Stimulated activated CD4-positive, alpha-beta T cell treated with anti-CD3 and anti-CD28 coated beads, Interleukin-2, amount 100 ng/mL, for 48 hours (primary cell): ENCODE measurements at regions not wholly inside any gene's neighbourhood (a gene's known extent, or its start where the extent isn't known, plus 50 kb on each side); places are given as distances from the start of the nearest gene placed in this dataset.
"Not testable (repeated sequence)": the region's sequence is repeated elsewhere in the genome, so short reads cannot be mapped to it uniquely, and the experiment has no call there.

Source experiments
- DNase-seq, 2 donors: peaks; one replicate each; pipeline ENCODE4 v3.0.0-alpha.2; 2020

GRCh38 chr5:63894690-63895089, 67.6 kb downstream of the HTR1A start:
- DNase-seq: no peak

DNA sequence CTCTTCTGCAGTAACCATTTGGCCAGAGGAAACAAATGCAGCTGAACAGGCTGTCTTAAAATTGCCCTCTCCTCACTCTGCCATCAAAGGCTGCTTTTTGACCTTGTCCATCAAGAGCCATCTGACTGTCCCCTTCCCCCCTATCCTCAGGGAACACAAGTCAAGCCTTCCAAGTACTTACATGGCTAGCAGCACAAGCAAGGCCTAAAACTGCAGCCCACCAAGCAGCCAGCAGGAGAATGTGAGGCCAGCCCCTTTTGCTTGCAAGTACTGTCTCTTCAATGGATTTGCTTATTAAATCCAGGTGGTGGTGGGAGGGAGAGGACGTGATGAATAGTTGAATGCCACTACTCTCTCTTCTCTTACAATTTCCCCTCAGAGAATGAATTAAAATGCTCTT, 83.5 kb downstream of the HTR1A start:
- DNase-seq: no peak

GRCh38 chr5:63877961-63878360, 84.3 kb downstream of the HTR1A start:
- no peak for DNase-seq

GRCh38 chr5:63860379-63860778, 101.9 kb downstream of the HTR1A start:
- no peak for DNase-seq

DNA sequence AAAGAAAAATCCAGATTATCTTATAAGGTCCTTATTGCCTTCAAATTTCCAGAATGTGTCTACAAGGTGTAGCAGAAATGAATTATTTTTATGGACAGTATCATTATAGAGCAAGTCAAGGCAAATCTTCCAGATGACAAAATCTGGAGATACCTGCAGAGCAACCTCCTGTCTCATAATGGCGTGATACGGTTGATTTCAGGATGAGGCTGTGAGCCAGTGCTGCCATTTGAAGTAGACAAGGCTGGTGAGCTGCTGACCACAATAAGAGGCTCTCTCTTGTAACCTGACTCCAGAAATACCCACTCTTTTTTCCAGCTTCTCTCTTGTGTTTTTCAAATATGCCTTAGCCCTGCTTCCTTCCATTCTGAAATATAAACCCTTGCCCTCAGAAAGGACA, 108.2 kb downstream of the HTR1A start:
- no peak for DNase-seq

- DNase-seq: no peak
Observed at GRCh38 chr5:63843190-63843589, 119.1 kb downstream of the HTR1A start.

- no peak for DNase-seq
Observed at GRCh38 chr5:63837437-63837836, 124.8 kb downstream of the HTR1A start.

DNA sequence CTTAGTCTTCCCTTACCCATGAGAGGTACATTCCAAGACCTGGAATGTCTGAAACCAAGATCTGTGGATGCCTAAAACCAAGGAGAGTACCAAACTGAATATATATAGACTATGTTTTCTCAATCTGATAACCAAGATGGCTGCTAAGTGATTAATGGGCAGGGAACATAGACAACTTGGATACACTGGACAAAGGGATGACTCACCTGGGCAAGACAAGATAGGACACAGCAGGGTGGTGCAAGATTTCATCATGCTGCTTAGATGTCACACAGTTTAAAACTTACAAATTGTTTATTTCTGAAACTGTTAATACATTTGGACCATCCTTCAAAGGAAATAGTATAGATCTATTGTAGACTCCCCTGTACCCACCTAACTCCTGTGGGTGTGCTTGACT, 130.9 kb downstream of the HTR1A start:
- no peak for DNase-seq

DNA sequence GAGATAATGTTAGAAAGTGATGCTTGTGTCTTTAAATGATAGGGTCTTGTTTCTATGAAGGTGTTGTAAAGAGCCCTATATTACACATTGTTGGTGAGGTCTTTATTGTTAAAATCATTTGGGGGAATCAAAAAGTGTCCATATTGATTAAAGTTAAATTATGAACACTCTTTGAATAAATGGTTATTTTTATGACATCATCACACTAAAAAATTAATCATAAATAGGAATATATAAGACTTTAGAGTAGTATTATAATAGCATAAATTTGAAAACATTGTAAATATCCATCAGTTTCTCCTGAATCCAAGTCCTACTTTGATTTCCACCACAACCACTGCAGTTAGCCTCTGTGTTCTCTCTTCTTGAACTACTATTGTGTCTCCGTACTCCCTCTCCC, 136.3 kb downstream of the HTR1A start:
- no peak for DNase-seq

- no peak for DNase-seq
Observed at GRCh38 chr5:63823583-63823982, 138.7 kb downstream of the HTR1A start.

- DNase-seq: no peak
Observed at GRCh38 chr5:63822614-63823013, 139.6 kb downstream of the HTR1A start.

DNA sequence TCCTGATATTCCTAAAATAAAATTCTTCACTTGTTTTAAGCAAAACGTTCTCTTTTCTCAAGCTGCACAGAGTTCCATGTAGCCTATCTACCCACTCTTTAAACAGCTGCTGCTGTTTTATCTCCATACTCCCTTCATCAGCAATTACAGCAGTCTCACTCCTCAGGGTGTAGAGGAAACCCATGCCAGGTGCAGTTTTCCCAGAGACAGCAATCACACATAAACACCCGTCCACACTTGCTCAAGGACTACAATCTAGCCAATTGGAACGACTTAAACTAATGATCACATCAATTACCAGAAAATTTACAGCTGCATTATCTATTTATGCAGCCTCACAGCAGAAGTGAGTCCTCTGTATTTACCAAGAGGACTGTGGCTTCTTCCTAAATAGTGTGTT, 141.7 kb downstream of the HTR1A start:
- DNase-seq: no peak

GRCh38 chr5:63812693-63813092, 149.6 kb downstream of the HTR1A start:
- no peak for DNase-seq

DNA sequence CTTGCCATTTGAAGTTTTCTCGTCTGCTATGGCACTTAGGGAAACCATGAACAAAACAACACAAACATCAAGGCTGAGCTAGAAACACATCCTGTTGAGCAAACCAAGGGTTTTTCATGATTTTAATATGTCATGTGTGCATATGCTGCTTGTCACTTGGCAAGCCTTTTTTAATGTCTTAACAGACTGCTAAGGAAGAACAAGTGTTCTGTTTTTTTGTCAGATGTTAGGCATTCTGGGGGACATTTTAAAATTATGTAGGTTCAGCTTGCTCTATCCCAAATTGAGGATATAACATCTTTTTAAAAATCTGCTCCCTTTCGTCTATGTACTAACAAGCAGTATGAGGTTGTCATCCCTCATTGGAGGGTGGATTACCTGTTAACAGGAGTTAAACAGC, 150.3 kb downstream of the HTR1A start:
- DNase-seq: no peak

- no peak for DNase-seq
Observed at GRCh38 chr5:63811286-63811685, 151.0 kb downstream of the HTR1A start.

- no peak for DNase-seq
Observed at GRCh38 chr5:63805151-63805550, 157.1 kb downstream of the HTR1A start.

- DNase-seq: no peak
Observed at GRCh38 chr5:63803165-63803564, 159.1 kb downstream of the HTR1A start.

DNA sequence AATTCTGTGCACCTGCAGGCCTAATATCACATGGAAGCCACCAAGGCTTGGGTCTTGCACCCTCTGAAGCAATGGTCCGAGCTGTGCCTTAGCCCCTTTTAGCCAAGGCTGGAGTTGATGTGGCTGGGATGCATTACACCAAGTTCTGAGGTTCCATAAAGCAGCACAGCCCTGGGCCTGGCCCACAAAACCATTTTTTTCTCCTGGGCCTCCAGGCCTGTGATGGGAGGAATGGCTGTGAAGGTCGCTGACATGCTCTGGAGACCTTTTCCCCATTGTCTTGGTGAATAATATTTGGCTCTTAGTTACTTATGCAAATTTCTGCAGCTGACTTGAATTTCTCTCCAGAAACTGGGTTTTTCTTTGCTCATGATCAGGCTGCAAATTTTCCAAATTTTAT, 167.3 kb downstream of the HTR1A start:
- DNase-seq: no peak

DNA sequence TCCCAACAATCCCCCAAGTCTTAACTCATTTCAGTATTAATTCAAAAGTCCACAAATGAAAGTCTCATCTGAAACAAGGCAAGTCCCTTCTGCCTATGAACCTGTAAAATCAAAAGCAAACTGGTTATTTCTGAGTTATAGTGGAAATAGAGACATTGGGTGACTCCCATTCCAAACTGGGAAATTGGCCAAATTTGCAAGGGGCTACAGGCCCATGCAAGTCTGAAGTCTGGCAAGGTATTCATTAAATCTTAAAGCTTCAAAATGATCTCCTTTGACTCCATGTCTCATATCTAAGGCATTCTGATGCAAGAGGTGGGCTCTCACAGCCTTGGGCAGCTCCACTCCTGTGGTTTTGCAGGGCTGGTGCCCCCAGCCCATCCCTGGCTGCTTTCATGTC, 167.9 kb downstream of the HTR1A start:
- DNase-seq: no peak

DNA sequence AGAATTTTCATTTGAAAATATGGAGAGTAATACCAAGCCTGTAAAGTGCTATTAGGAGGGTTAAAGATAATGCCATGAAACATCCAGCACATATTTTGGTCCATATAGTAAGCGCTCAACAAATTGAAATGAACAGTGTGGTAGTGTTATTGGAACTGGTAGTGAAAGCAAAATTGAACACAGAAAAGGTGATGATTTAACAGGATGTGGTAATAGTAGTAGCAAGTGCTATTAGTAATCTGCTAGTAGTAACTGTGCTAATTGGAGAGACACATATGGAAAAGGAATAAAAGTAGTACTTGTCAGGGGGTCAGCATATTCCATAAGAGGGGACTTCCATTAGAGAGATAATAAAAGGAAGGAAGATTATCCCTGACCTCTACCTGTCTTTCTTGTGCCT, 187.3 kb downstream of the HTR1A start:
- DNase-seq: no peak

DNA sequence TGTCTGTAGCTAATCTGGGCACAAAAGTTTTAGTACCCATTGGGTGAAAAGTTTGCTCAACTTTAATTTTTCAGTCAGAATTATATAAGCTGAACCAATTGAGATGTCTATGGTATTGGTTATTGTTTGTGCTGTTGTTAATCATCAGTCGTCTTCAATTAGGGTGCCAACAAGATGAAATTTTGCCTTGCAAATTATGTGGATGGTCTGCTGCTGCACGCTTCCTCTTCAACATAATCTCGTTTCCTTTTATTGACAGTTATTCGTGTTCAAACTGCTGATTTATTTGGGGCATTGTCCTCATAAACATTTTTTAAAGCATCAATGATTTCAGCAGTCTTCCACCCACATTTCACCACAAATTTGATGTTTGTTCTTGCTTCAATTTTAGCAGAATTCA, 194.0 kb downstream of the HTR1A start:
- no peak for DNase-seq

DNA sequence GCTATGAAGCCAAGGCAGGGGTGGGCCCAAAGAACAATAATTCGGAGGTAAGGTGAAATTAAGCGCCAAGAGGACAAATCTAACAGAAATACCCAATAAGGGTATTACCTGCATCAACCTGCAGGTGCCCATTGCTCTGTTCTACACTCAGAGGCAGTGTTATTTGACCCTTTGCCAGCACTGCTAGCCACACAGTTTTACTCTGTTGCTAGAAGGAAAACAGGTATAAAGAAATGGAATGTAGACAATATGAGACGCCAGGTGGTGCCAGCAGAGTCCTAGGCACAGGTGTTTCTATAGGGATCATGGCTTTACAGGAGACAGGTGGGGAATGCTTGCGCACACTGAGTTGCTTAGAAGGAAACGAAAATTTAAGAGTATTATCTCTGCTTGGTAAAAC, 201.3 kb downstream of the HTR1A start:
- DNase-seq: no peak

GRCh38 chr5:63743096-63743798, 219.0 kb downstream of the HTR1A start:
- no peak for DNase-seq

DNA sequence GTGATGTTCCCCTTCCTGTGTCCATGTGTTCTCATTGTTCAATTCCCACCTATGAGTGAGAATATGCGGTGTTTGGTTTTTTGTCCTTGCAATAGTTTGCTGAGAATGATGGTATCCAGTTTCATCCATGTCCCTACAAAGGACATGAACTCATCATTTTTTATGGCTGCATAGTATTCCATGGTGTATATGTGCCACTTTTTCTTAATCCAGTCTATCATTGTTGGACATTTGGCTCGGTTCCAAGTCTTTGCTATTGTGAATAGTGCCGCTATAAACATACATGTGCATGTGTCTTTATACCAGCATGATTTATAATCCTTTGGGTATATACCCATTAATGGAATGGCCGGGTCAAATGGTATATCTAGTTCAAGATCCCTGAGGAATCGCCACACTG, 229.4 kb downstream of the HTR1A start:
- not testable (repeated sequence) for DNase-seq

GRCh38 chr5:63727583-63727982, 234.7 kb downstream of the HTR1A start:
- no peak for DNase-seq

GRCh38 chr5:63726496-63726895, 235.7 kb downstream of the HTR1A start:
- DNase-seq: no peak
